Urothelium cell line (cell line): ENCODE measurements at regions not wholly inside any gene's neighbourhood (a gene's known extent, or its start where the extent isn't known, plus 50 kb on each side); places are given as distances from the start of the nearest gene placed in this dataset.

Experiments
- DNase-seq: peaks from one replicate; pipeline ENCODE4 v3.0.0; 2011; ENCODE audit warnings: low spot score, mixed read lengths
- FAIRE-seq: peaks from 2 replicates; lab custom pipeline; 2011; peaks lifted over from hg19 to GRCh38; lab: Jason Lieb, UNC

GRCh38 chr9:73020877-73021276, 68.0 kb upstream of the ALDH1A1 start:
- DNase-seq: no peak
- FAIRE-seq: no peak

GRCh38 chr9:73014011-73014410, 61.2 kb upstream of the ALDH1A1 start:
- no peak for FAIRE-seq

GRCh38 chr9:73011956-73012355, 59.1 kb upstream of the ALDH1A1 start:
- DNase-seq (no peak), FAIRE-seq (no peak)

More at GRCh38 chr9:73014011-73014410, 61.2 kb upstream of the ALDH1A1 start:
- no peak for DNase-seq

- FAIRE-seq (no peak), DNase-seq (no peak)
Measured at GRCh38 chr9:73011181-73011750, 58.4 kb upstream of the ALDH1A1 start.

GRCh38 chr9:73009649-73010288, 56.9 kb upstream of the ALDH1A1 start:
- DNase-seq (no peak), FAIRE-seq (no peak)

- FAIRE-seq (no peak), DNase-seq (no peak)
Measured at GRCh38 chr9:73007966-73008672, 55.3 kb upstream of the ALDH1A1 start.

- DNase-seq (no peak), FAIRE-seq (no peak)
Measured at GRCh38 chr9:73006986-73007385, 54.1 kb upstream of the ALDH1A1 start.
